Nephron (organoid): ENCODE measurements at regions not wholly inside any gene's neighbourhood (a gene's known extent, or its start where the extent isn't known, plus 50 kb on each side); places are given as distances from the start of the nearest gene placed in this dataset.

Experiments
- H3K27ac Mint-ChIP-seq, 3 experiments: 2 replicates each; pipeline ENCODE4 v1.8.0; 2020; ENCODE audit warnings: mixed read lengths in 3 of 3, mild to moderate bottlenecking in 2 of 3, moderate library complexity in 1 of 3
- H3K27me3 Mint-ChIP-seq: 2 replicates; pipeline ENCODE4 v1.8.0; 2021; ENCODE audit warnings: low read depth, mild to moderate bottlenecking, moderate library complexity, mixed read lengths
- H3K36me3 Mint-ChIP-seq: 2 replicates; pipeline ENCODE4 v1.8.0; 2020; ENCODE audit warnings: low read depth, mixed read lengths
- H3K4me1 Mint-ChIP-seq: 2 replicates; pipeline ENCODE4 v1.8.0; 2020; ENCODE audit warnings: mixed read lengths
- H3K4me3 Mint-ChIP-seq, 3 experiments: 2 replicates each; pipeline ENCODE4 v1.8.0; 2020; ENCODE audit warnings: mild to moderate bottlenecking in 3 of 3, mixed read lengths in 3 of 3, moderate library complexity in 2 of 3
- H3K9me3 Mint-ChIP-seq: 2 replicates; pipeline ENCODE4 v1.8.0; 2020; ENCODE audit warnings: mixed read lengths
- TF ChIP-seq, protein P1 (sequence below), 3 experiments: fragments of 200-600 bp; sonication (generic); IDR thresholded peaks; one replicate each; pipeline ENCODE4 v1.5.0; 2021; ENCODE audit warnings: antibody characterized with exemption in 3 of 3; ENCODE audit not compliant: unreplicated experiment in 3 of 3

DNA sequence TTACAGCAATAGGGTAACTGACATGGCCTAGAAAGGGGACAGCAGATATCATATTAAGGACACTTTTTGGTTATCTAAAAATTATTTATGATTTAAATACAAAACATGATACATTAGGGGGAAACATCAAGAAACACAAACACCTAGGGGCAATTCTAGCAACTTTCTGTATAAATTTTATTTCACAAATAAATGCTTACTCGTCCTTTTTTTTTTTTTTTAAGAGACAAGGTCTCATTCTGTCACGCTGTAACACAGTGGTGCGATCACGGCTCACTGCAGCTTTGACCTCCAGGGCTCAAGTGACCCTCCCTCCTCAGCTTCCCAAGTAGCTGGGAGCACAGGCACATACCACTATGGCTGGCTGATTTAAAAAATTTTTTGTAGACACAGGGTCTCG, 151.8 kb upstream of the BCOR start:
- peaks cover 4% of the 10 kb centered on the region for H3K36me3 Mint-ChIP-seq
- H3K9me3 Mint-ChIP-seq = peaks cover 10% of the 10 kb centered on the region
- peaks cover 17% of the 10 kb centered on the region for H3K4me1 Mint-ChIP-seq
- H3K27me3 Mint-ChIP-seq = peaks cover 5% of the 10 kb centered on the region
- H3K27ac Mint-ChIP-seq = no peak overlapping the region
- TF ChIP-seq, protein P1, sequence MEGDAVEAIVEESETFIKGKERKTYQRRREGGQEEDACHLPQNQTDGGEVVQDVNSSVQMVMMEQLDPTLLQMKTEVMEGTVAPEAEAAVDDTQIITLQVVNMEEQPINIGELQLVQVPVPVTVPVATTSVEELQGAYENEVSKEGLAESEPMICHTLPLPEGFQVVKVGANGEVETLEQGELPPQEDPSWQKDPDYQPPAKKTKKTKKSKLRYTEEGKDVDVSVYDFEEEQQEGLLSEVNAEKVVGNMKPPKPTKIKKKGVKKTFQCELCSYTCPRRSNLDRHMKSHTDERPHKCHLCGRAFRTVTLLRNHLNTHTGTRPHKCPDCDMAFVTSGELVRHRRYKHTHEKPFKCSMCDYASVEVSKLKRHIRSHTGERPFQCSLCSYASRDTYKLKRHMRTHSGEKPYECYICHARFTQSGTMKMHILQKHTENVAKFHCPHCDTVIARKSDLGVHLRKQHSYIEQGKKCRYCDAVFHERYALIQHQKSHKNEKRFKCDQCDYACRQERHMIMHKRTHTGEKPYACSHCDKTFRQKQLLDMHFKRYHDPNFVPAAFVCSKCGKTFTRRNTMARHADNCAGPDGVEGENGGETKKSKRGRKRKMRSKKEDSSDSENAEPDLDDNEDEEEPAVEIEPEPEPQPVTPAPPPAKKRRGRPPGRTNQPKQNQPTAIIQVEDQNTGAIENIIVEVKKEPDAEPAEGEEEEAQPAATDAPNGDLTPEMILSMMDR (IDR thresholded peaks at IDR 0.05; ENCODE audit: unreplicated experiment in 3 of 3) = no peak
- no peak overlapping the region for H3K4me3 Mint-ChIP-seq

DNA sequence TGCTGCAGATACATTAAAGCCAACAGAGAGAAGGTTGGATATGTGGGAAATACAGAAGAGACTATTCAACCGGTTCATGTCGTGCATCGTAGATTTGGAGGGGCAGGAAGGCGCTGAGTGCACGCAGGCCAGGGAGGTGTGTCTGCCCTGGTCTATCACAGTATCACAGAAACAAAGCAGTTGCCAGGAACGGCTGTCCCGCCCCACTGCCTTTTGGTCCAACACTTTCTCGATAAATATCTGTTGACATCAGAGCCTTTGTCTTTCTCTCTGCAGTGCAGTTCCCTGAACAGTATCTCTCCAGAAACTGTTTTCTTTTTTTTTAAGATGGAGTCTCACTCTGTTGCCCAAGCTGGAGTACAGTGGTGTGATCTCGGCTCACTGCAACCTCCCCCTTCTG, 151.1 kb upstream of the BCOR start:
- Mint-ChIP-seq H3K27ac (peak overlapping the region in 1 of 3 experiments; percentile 6), H3K36me3 (peaks cover 4% of the 10 kb centered on the region), H3K9me3 (peaks cover 10% of the 10 kb centered on the region), H3K4me1 (peaks cover 22% of the 10 kb centered on the region), H3K4me3 (no peak overlapping the region), H3K27me3 (peaks cover 6% of the 10 kb centered on the region)
- TF ChIP-seq, protein P1 (IDR thresholded peaks at IDR 0.05; ENCODE audit: unreplicated experiment in 3 of 3) = no peak

DNA sequence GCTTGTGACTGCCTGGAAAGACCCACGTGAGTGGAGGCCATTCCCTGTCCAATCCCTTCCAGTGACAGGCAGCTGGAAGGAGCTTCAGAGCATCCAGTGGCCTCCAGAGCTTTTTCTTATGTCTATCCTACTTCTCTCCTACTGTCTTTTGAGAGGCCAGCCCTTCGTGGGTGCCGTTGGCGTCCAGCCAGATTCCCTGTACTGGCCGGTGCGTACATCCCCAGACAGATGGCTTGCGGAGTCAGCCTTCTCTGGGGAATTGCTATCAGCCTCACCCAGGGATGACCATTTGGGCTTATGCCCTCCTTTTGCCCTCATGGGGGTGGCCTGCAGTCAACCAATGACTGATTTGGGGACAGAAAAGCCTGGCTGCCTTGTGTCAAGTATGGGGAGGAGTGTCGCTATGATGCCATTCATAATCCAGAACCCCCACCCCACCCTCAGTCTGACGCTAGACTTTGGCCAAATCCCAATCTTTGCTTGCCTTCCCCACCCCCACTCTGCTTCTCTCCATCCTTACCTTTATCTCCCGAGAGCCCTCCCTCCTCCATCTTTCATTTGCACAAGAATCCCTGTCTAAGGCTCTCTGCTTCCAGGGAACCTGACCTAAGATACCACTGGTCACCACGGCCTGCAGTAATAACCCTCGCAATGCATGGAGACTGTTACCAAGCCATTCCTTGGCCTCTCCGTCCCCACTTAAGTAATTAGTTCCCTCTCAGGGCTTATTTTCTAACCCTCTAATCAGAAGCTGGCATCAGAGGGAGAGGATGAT, 150.3 kb upstream of the BCOR start:
- TF ChIP-seq, protein P1 (IDR thresholded peaks at IDR 0.05; ENCODE audit: unreplicated experiment in 3 of 3) = no peak
- Mint-ChIP-seq H3K9me3 (peaks cover 8% of the 10 kb centered on the region), H3K36me3 (peaks cover 4% of the 10 kb centered on the region), H3K27ac (peak overlapping the region in 1 of 3 experiments; percentile 6), H3K4me1 (peaks cover 30% of the 10 kb centered on the region), H3K4me3 (no peak overlapping the region), H3K27me3 (peaks cover 12% of the 10 kb centered on the region)

DNA sequence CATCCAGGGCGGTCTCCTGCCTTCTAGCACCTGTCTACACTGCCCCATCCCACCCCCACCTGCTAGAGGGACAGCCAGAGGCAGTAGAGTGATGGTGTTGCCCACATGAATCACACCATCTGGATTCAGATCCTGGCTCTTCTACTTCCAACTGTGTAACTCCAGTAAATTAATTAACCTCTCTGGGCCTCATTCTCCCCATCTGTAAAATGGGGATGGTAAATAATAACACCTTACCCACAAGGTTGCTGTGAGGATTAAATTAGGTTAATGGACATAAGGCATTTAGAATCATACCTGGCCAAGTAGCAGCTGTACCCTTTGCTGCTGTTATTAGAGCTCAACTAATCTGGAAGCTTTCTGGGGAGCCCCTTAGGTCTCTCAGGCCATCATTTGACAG, 149.6 kb upstream of the BCOR start:
- Mint-ChIP-seq H3K36me3 (peaks cover 4% of the 10 kb centered on the region), H3K27ac (no peak overlapping the region), H3K4me1 (peaks cover 30% of the 10 kb centered on the region), H3K9me3 (peaks cover 8% of the 10 kb centered on the region), H3K4me3 (no peak overlapping the region), H3K27me3 (peaks cover 9% of the 10 kb centered on the region)
- TF ChIP-seq, protein P1 (IDR thresholded peaks at IDR 0.05; ENCODE audit: unreplicated experiment in 3 of 3) = no peak

DNA sequence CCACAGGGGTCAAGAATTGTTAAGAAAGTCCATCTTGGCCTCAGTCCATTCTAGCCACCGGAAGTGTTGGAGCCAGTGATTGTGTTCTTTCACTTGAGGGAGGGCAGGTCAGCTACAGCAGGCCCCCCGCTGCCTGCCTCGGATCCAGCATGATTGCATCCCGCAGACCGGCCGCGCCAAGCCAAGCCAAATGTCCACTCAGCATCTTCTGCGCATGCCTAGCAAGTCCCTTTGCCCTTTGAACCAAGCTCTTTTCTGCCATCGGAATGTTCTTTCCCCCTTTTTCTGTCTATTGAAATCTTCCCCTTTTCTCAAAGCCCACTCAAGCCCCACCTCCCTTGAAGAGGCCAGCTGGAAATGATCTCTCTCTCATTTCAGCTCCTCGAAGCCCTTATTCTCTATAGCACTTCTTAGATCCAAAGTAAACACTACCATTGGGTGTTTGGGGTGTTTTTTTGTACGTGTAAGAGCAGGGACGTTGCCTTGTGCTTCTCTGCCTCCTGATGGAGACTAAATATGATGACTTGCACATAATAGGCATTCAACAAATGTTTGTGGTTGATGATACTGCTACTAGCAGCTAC, 147.8 kb upstream of the BCOR start:
- Mint-ChIP-seq H3K27ac (peak overlapping the region; percentile 63 to 87 (median 71)), H3K36me3 (no peaks in the 10 kb centered on the region), H3K27me3 (peaks cover 15% of the 10 kb centered on the region), H3K4me1 (peaks cover 30% of the 10 kb centered on the region), H3K9me3 (peaks cover 4% of the 10 kb centered on the region), H3K4me3 (peak overlapping the region in 2 of 3 experiments; percentile 46 to 57)
- TF ChIP-seq, protein P1 (IDR thresholded peaks at IDR 0.05; ENCODE audit: unreplicated experiment in 3 of 3) = peak in 1 of 3 experiments; percentile 18
